GM21390 (cell line): ENCODE measurements at regions not wholly inside any gene's neighbourhood (a gene's known extent, or its start where the extent isn't known, plus 50 kb on each side); places are given as distances from the start of the nearest gene placed in this dataset.

Experiments used
- ATAC-seq: cut with Tn5 transposase; IDR thresholded peaks from one replicate; pipeline ENCODE4 v1.9.1; 2021; ENCODE audit not compliant: unreplicated experiment

DNA sequence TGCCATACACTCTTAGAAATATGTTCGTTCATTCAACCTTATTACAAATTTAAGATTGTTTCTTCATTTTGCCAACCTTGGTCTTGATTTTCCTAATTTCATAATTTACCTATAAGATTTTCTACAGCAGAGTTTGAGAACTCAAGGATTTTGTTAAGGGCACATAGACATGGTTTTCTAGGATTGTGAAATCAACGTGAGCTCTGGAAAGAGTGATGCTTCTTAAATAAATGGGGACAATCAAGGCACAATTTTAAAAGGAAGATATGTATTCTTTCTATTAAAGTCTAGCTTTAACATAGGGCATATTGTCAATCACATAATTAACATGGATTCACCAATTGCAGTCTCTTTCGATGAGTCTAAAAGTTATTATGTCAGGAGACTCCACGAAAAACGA, 174.2 kb upstream of the PHF14 start:
- ATAC-seq, result no peak

- no peak for ATAC-seq
These were observed 171.7 kb upstream of the PHF14 start for GRCh38 chr7:10802011-10802410.

DNA sequence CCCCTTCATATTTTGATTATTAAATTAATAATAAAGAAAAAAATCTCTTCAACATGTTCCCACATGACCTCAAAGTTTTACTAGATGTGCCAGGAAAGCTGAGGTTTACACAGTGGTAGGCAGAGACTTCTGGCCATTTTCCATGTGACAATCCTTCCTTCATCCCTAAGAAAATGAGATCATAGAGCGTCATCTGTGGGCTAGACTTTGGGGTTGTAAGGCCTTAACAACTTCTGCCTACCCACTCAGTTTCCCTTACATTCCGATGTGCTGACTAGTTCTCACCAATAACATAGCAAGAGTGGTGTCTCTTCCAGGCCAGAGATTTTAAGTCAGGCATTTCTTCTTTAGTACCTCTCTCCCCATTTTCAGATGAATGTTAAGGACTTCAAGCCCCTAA, 171.1 kb upstream of the PHF14 start:
- no peak for ATAC-seq

DNA sequence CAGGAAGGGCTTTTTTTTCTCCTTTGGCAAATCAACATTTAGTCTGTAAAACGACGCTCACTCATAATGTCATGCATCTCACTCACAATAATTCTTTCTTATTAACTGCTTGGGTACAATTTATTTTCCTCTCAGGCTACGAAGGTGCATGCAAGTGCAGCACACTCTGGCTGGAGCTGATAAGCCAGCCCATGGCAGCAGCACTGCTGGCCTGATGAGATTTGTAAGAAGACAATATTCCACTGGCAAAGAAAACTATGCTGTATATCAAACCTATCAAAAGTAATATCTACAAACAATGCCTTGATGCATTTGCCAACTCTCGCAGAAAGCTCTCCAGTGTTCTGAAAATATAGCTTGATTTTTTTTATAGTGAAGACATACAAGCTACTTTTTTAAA, 170.0 kb upstream of the PHF14 start:
- no peak for ATAC-seq

- ATAC-seq, result no peak
These were observed 168.9 kb upstream of the PHF14 start for GRCh38 chr7:10804770-10805169.

GRCh38 chr7:10815546-10815945, 158.1 kb upstream of the PHF14 start:
- no peak for ATAC-seq

- no peak for ATAC-seq
These were observed 152.5 kb upstream of the PHF14 start for GRCh38 chr7:10821156-10821555.

GRCh38 chr7:10824154-10824553, 149.5 kb upstream of the PHF14 start:
- no peak for ATAC-seq

DNA sequence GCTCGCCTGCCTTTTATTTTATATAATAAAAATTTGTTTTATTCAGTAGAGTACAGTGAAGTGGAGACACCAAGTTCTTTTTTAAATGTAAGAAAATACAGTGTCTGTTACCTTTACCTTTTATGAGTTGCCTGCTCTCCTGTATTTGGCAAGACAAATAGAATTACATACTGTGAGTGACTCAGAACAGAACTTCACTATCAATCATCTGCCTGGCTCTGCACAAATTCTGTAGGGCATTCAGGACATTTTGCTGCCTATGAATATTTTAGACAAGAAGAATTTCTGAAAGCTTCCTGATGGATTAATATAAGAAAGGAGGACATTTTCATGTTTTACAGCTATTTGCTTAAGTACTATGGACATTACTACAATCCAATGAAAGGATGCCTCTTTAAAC, 135.4 kb upstream of the PHF14 start:
- ATAC-seq, result no peak

DNA sequence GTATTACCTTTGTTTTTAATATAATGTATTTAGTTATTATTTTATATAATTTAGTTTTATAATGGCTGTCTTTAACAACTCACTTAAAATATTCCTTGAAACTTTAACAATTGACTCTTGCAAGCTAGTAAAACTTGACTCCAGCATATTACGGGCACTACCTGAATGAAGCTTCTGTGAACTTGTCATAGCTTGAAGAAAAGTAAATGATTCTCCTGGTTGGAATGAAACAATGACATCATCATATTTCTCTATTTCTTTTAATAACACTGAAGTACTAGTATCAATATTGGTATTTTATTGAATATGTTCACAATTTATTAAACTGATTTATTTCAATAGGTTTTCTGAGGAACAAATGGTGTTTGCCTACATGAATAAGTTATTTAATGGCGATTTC, 128.4 kb upstream of the PHF14 start:
- ATAC-seq, result no peak

GRCh38 chr7:10855583-10855982, 118.1 kb upstream of the PHF14 start:
- ATAC-seq, result no peak

GRCh38 chr7:10860516-10860915, 113.2 kb upstream of the PHF14 start:
- ATAC-seq, result no peak

DNA sequence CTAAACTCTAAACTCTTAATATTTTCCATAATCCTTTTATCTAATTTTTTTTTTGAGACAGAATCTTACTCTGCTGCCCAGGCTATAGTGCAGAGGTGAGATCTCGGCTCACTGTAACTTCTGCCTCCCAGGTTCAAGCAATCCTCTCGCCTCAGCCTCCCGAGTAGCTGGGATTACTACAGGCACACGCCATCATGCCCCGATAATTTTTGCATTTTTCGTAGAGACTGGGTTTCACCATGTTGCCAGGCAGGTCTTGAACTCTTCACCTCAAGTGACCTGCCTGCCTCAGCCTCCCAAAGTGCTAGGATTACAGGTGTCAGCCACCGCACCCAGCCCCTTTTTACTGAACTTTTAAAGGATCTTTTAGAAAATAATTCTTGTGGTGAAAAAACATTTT, 110.2 kb upstream of the PHF14 start:
- no peak for ATAC-seq

DNA sequence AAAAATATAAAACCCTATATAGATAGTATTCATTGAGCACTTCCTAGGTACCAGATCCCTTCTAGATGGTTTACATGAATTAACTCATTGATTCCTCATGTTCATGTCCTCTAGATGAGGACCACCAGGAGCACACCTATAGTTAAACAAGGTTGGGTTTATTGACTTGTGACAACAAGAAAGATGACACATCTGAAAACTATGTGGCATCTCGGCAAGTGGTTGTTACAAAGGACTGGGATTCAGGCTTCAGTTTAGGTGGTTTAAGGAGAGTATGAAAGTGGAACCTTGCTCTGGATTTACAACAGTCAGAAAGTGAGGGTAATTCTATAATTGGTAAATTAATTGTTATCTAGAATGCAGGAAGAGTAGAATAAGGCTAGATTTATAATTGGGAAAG, 99.0 kb upstream of the PHF14 start:
- no peak for ATAC-seq

DNA sequence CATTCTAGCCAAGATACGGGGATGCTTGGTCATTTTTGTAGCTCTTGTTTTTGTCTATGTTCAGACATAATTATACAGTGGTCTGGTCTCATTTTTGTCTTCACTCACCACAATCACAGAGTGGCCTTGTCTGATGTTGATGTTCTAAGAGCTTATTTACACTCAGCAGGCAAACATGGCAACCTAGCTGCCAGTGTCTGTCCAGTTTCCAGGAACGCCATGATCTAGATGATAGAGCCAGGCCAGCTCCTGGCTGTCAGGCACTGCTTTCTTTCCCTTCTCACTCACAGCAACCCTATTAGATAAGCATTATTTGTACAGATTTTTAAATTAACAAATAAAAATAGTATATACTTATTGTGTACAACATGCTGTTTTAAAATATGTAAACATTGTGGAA, 98.6 kb upstream of the PHF14 start:
- no peak for ATAC-seq

DNA sequence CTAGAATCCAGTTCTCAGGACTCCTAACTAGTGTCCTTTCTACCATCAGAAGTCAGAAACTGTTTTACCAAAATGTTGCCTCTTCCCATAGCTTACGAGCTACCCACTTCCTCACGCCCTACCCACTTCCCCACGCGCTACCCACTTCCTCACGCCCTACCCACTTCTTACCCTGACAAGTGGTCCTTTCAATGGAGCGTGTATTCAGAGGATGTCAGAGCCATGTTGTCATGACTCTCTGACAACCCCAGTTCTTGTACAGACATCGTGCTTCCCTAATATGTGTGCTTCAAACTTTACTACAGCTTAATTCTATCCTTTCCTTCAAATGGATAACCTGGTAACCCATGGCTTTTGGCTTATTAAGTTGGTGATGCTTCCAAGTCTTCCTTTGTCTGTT, 84.8 kb upstream of the PHF14 start:
- peak; percentile 32 for ATAC-seq

DNA sequence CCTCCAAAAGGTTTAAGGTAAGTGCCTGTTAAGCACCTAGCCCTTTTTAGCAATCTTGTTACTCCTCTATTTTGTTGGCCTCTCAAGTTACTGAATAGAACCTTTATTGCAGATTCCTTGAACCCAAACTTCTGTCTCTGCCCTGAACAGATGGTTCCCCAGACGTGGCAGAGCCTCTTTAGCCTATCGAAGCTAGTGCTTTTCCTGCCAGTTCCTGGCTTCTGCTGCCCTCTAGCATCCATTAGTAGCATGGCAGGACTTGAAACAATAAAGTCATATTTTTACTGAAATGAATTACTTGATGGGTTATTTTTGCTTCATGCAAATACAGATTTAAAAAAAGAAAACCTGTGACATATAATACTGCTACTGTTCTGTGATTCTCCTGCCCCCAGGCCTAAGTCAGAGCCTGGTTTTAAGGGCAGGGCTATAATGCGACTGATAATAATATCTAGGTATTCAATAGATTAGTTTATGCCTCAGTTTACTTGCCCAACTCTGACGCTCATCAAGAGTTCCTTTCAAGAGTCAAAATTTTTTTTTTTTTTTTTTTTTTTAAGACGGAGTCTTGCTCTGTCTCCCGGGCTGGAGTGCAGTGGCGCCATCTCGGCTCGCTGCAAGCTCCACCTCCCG, 84.3 kb upstream of the PHF14 start:
- ATAC-seq, result peak; percentile 99

- no peak for ATAC-seq
These were observed 65.1 kb upstream of the PHF14 start for GRCh38 chr7:10908600-10908999.

DNA sequence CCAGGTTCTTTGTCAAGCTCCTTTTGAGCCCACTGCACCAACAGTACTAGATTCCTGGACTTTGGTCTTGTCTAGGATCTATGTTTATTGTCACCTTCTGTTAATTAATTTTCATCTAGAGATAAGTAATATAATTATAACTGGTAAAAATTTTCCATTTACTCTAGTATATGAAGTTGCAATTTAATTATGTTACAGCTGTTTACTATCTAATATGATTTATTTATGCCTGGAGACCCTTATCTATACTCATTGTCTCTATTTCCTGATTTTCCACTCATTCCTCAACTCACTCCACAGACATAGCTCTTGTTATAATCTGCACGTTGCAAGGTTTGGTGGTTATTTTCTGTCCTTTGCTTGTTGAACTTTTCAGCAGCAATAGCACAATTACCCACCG, 63.2 kb upstream of the PHF14 start:
- ATAC-seq, result no peak

GRCh38 chr7:10912077-10912476, 61.6 kb upstream of the PHF14 start:
- no peak for ATAC-seq

- no peak for ATAC-seq
These were observed 60.2 kb upstream of the PHF14 start for GRCh38 chr7:10913457-10913856.

- no peak for ATAC-seq
These were observed 55.5 kb upstream of the PHF14 start for GRCh38 chr7:10918093-10918590.

- no peak for ATAC-seq
These were observed 53.7 kb upstream of the PHF14 start for GRCh38 chr7:10919923-10920322.
